HCEC 1CT (cell line): ENCODE measurements at regions not wholly inside any gene's neighbourhood (a gene's known extent, or its start where the extent isn't known, plus 50 kb on each side); places are given as distances from the start of the nearest gene placed in this dataset.

ENCODE experiments used
- DNase-seq: peaks from one replicate; pipeline ENCODE4 v3.0.0-alpha.2; 2017

DNA sequence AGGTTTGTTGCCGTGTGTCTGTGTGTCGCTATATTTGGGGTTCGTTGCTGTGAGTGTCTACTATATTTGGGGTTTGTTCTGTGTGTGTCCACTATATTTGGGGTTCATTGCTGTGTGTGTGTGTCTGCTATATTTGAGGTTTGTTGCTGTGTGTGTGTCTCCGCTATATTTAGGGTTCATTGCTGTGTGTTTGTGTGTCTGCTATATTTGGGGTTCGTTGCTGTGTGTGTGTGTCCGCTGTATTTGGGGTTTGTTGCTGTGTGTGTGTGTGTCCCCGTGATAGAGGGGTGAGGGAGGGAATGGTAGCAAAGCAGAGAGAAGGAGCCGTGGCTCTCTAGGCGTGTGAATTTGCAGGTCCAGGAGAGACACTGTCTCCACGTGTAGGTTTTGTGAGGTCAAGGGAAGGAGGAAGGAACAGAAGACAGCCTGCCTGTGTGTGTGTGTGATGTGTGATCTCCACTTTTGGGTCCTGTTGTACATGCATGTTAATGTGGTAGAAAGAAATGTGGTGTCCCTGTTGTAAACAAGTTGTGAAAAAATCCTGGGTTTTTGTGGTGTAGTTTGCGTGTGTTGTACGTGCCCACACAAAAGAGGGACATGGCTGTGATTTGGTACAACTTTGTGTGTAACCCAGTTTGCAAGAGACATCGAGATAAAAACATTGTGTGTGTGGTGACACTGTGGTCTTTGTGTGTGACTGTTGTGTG is 56.3 kb upstream of the ECE1 start:
- no peak for DNase-seq

DNA sequence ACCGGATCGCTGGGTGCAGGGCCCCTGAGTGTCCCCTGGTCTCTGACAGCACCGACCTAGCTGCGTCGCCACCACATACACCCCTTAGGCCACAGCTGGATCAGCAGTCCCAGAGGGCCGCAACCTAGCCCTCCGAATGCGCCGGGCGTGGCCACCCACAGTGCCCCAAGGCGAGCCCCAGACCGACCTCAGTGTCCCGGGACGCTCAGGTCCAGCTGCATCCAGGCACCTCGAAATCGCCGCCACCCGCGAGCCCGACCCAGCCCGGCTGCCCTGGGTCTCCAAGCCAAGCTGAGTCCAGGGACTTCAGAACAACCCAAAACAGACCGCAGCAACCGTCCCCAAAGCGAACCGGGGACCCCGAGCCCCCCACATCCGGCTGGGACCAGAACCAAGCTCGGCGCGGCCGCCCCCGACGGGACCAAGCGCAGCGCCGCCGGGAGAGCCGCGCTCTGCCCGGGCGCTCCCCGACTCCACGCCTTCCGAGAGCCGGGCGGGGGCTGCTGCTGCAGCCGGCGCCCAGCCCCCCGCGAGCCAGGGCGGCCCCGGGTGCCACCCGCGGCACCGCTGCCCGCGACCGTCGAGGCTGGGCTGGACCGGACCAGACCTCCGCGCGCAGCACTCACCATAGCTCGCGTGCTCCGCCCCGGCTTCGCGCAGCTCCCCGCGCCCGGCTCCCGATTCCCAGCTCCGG is 54.6 kb upstream of the ECE1 start:
- no peak for DNase-seq

DNA sequence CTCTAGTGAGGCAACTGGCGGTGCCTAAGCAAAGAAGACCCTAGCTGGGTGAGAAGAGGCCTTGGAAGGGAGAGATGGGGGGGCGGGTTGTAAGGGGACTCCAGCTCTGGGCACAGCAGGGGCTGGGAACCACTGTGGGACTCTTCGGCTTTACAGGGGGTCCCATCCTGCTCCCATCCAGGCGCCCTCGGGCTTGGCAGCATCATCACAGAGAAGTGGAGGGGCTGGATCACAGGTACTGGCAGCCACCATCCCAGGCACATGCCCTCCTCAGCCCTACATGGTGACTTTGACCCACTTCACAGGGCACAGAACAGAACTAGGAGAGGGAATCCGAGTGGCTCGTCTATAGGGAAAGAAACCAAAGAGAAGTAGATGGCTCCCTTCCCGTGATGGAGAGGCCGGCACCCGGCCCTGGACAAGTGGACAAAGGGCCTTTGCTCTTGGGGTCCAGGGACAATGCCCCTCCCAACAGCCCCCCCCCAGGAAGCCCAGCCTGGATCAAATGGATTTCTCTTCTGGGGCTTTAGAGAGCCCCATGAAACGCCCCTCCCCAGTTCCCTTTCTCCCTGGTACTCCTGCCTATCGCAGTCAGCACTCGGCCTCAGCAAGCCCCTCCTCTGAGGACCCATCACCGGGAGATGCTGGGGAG is 54.0 kb upstream of the ECE1 start:
- DNase-seq: no peak

DNA sequence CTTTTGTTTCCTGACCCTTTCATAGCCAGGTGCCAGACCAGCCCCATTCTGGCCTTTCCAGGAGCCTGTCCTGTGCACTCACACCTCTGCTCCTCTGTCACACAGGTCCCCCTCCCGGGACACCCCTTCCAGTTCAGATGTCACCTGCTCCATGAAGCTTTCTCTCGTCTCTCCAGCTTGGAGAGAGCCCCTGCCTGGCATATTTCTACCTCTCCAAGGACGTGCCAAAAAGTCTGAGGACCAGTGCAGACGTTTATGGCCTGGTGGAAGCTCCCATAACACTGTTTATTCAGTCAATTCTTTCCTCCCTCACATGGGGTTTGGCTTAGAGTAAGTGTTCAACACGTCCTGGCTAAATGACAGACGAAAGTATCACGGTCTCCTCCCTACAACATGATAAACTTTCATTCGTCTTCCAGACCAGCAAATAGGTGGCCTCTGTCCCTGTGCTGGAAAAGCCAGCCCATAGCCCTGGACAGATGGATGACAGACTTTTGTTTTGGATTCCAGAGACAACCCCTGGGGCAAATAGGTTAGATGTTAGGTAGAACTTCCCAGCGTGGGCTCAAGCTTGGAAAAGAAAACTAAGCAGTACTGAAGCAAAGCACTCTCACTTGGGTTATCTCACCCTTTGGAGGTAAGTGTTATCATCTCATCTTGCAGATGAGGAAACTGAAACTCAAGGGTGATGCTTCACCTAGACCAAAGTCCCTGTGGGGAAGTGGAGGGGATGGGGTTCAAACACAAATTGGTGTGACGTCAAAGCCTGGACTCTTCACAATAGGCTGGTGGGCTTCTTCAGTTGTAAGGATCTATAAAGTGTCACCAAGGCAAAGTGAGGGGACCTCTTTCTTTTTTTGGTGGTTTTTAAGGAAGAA is 52.9 kb upstream of the ECE1 start:
- no peak for DNase-seq

DNA sequence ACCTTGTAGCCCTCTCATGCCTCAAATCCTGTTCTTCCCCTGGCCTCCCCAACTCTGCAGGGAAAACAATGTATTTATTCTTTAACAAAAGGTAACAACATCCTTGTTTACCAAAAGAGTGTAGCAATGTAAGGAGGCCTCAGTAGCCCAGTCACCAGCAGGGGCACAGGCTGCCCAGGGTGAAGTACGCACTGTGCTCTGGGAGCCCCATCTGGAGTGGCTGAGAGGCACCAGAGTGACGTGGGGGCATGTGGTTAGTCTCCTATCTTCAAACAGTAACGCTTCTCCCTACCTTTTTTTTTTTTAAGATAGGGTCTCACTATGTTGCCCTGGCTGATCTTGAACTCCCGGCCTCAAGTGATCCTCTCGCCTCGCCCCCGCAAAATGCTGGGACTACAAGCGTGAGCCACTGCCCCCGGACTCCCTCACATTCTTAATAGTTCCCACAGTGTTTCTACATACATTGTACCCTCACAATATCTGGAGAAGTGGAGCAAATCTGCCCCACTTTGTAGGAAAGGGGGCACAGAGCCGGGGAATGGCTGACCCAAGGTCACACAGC is 51.3 kb upstream of the ECE1 start:
- DNase-seq: no peak

DNA sequence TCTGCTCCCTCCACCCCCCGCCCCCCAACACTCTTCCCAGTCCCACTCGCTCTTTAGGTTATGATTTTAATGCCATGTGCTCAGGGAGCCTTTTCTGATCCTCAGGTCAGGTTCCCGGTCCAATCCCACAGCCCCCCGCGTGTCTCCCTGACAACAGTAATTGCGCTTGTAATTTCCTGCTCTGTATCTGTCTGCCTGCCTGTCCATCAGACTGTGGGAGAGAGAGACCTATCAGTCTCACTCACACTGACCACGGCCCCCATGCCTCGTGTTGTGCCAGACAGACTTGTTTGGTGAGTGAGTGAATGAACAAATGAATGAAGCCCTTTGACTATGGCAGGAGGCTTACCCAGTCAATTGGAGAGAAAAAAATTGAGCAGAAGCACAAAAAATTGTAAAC is 50.8 kb upstream of the ECE1 start:
- no peak for DNase-seq

DNA sequence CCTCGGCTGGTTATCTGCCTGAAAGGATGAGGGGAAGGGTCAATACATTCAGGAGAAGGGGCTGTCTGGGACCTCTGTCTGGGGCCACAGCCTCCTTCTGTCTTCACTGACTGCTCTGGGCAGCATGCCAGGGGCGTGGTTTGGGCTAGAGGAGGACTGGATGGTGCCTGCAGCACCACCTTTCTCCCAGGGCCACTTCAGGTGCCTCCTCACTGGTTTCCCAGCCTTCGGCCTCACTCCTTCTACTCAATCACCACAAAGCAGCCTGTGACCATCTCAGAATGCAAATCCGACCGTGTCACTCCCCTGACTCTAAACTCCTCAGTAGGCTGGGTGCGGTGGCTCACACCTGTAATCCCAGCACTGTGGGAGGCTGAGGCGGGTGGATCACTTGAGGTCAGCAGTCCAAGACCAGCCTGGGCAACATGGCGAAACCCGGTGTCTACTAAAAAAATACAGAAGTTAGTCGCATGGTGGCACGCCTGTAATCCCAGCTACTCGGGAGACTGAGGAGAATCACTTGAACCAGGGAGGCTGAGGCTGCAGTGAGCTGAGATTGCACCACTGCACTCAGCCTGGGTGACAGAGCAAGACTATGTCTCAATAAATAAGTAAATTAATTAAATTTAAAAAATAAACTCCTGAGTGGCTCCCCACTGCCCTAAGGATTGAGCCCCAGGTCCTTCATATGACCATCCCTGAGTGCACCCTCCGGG is 50.1 kb upstream of the ECE1 start:
- DNase-seq: no peak
